Kidney epithelial cell (primary cell): ENCODE measurements at regions not wholly inside any gene's neighbourhood (a gene's known extent, or its start where the extent isn't known, plus 50 kb on each side); places are given as distances from the start of the nearest gene placed in this dataset.

Source experiments
- DNase-seq: peaks from one replicate; pipeline ENCODE4 v3.0.0-alpha.2; 2010; ENCODE audit warnings: low read depth
- H3K27me3 ChIP-seq: 2 replicates; pipeline ENCODE4 v1.6.0; 2011; ENCODE audit warnings: low read length; ENCODE audit not compliant: control insufficient read depth, insufficient read depth
- H3K36me3 ChIP-seq: 2 replicates; pipeline ENCODE4 v1.5.1; 2011; ENCODE audit warnings: low read length; ENCODE audit not compliant: control insufficient read depth, insufficient read depth
- H3K4me3 ChIP-seq: 2 replicates; pipeline ENCODE4 v1.5.1; 2011; ENCODE audit warnings: low read depth, mild to moderate bottlenecking, control low read depth, low read length
- TF ChIP-seq, protein P1 (sequence below): IDR thresholded peaks from 2 replicates; pipeline ENCODE4 v1.5.1; 2011; ENCODE audit warnings: mild to moderate bottlenecking, moderate library complexity, low read length, control low read depth, inconsistent platforms; ENCODE audit not compliant: insufficient read depth, poor library complexity, severe bottlenecking

DNA sequence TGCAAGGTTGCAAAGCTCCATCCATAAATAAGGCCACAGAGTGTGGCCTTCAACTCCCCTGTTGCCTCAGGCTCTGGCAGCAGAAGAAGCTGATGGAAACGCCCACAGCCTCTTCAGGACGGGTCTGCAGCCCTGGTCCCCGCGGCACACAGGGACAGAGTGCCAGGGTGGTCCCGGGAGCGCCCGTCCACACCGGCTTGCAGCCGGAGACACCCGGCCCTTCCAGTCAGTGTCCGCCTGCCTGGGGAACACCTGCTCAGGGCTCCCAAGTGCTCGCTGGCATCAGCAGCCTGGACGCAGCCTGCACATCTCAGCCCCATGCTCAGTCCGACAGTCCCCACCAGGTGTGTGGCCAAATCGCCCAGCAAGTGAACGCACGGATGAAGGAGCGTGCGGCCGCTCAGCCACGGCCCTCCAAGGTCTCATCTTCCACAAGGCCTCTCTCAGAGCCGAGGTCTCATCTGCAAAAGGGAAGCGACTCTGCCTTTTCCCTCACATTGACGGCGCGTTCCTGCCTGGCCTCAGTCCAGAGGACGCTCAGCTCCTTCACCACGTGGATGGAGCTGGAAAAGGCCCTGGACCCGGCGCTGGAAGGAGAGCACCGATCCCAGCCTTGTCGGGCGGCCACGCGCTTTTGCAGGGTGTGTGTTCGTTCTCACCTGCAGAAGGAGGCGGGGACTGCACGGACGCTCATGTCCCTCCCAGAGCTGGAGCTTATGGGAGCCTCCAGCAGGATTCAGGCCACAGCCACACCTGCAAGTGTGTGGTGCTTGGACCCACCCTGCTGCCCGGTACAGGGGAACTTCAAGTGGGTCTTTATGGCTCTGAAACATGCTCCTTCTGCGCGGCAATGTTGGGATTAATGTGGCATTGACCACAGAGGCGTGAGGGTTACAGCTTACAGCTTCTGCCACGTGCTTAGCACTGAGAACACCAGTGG is 180.4 kb downstream of the DLL1 start:
- no peaks in the 10 kb centered on the region for H3K27me3 ChIP-seq
- H3K36me3 ChIP-seq = no peaks in the 10 kb centered on the region
- H3K4me3 ChIP-seq = no peak overlapping the region
- DNase-seq = no peak
- TF ChIP-seq, protein P1, sequence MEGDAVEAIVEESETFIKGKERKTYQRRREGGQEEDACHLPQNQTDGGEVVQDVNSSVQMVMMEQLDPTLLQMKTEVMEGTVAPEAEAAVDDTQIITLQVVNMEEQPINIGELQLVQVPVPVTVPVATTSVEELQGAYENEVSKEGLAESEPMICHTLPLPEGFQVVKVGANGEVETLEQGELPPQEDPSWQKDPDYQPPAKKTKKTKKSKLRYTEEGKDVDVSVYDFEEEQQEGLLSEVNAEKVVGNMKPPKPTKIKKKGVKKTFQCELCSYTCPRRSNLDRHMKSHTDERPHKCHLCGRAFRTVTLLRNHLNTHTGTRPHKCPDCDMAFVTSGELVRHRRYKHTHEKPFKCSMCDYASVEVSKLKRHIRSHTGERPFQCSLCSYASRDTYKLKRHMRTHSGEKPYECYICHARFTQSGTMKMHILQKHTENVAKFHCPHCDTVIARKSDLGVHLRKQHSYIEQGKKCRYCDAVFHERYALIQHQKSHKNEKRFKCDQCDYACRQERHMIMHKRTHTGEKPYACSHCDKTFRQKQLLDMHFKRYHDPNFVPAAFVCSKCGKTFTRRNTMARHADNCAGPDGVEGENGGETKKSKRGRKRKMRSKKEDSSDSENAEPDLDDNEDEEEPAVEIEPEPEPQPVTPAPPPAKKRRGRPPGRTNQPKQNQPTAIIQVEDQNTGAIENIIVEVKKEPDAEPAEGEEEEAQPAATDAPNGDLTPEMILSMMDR = no peak

DNA sequence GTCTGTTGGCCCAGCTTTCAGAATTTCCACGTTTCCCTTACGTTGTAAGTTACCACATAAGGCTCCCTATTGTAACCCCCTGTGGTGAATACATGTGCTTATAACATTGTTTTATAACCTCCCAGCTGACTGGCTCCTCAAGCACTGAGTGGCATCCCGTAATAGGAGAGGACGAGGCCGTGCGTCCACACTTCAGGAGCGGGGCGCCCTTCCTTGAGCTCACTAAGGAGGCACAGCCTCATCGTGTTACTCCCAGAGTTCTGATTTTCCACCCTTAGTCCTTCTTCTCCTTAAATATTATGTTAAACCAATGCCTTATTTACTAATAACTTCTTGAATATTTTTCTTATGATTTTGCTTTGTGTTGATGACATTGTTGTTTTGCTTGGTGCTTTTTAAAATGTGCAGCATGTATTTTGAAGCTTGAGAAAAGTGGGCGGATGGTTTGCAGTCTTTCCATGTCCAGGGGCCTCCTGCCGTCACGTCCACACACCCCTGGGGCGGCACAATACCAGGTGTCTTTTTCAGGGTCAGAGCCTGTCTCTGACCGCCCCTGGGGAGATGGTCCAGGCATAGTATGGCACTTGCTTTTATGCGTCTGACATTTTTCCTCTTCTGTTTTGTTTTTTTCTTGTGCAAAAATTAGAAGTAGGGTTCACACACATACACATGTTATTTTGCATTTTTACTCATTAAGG is 181.8 kb downstream of the DLL1 start:
- H3K4me3 ChIP-seq = no peak overlapping the region
- TF ChIP-seq, protein P1 = no peak
- H3K36me3 ChIP-seq = no peaks in the 10 kb centered on the region
- no peaks in the 10 kb centered on the region for H3K27me3 ChIP-seq
- no peak for DNase-seq

DNA sequence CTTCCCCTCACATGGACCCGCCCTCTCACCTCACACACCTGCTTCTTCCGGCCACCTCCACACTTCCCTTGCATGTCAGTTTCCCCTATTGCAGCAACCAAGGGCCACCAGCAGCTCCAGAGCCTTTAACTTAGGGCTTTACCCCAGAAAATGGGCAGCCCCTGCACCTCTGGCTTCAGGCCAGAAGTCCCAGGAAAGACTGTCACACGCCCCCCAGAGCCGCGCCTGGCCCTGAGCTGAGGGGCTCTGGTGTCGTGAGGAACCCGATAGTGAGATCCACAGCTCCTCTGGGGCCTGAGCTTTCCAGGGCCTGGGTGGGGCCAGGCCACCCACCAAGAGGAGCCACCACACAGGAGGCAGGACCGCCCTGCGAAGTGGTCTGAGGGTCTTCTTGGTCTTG is 182.4 kb downstream of the DLL1 start:
- TF ChIP-seq, protein P1 = no peak

DNA sequence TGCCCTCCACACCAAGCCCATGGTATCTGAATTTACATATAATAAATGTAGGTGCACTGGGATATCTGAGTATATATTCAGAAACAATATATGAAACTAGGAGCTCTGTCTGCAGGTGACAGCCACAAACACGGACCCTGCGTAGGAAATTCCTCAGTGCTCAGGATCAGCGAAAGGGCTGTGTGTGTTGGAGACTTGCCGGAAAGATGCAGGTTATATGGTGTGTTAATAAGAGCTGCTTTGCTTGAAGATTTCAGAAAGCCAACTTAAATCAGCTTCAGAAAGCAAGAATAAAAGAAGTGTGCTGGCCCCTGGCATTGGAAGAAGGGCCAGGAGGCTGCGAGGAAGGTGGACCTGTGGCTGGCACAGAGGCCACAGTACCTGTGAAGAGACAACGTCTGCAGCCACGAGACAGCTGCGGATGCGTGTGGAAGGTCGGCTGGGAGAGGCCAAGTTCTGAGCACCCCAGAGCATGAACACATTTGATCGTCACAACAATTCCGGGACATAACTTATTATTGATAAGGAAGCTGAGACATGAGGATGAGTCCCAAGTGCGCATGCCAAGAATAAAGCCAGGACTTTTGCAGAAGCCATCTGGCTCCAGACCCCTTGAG is 183.2 kb downstream of the DLL1 start:
- TF ChIP-seq, protein P1 = no peak
- no peak for DNase-seq
- H3K36me3 ChIP-seq = no peaks in the 10 kb centered on the region

More for the DNA sequence above, 182.4 kb downstream of the DLL1 start:
- Histone ChIP-seq H3K36me3 (no peaks in the 10 kb centered on the region), H3K27me3 (no peaks in the 10 kb centered on the region), H3K4me3 (no peak overlapping the region)
- no peak for DNase-seq

DNA sequence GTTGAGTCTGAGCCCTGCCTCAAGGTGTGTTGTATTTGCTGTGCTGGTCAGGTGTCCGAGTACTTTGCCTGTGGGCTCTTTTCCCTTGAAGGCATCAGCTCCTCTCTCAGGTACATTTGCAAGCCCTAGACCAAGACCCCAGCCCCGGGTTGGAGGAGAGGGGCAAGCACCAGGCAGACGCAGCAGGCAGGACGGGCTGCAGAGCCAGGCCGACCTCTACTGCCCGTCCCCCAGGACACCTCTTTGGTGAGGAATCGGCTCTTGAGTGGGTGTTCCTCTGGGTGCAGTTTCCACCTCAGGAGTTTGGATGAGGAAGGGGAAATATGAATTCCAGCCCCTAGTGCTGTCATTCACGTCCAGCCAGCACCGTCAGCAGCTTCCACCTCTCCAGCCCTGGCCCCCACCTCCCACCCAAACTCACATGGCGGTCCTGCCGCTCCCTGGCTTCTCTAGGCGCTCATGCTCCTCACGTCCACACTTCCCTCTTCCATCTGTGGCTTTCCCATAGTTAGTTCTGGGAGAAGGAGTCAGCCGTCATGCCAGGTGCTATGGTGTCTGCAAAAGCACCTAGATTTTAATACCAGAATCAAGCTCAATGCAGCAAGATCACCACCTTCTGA is 183.9 kb downstream of the DLL1 start:
- H3K27me3 ChIP-seq = no peaks in the 10 kb centered on the region
- no peaks in the 10 kb centered on the region for H3K36me3 ChIP-seq
- no peak overlapping the region for H3K4me3 ChIP-seq
- DNase-seq = no peak
- TF ChIP-seq, protein P1 = no peak

More for the DNA sequence above, 183.2 kb downstream of the DLL1 start:
- H3K4me3 ChIP-seq = no peak overlapping the region
- H3K27me3 ChIP-seq = no peaks in the 10 kb centered on the region
